ENCODE measurements at regions not wholly inside any gene's neighbourhood (a gene's known extent, or its start where the extent isn't known, plus 50 kb on each side); places are given as distances from the start of the nearest gene placed in this dataset.

DNA sequence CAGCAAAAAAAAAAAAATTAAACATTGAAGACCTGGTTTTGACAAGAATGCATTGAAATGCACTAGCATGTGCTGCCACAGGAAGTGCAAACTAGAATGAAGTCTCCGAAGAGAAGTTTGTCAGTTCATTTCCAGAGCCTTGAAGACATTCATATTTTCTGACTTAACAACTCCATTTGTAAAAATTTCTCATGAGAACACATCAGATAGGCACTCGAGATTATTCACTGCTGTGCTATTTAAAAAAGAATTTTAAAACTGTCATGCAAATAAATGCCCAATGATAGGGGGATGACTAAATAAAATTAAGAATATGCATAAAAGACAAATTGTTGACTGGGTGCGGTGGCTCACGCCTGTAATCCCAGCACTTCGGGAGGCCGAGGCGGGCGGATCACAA is 394.6 kb upstream of the JARID2 start:
- no peak for DNase-seq (ENCODE audit: low spot score)
- H2AFZ ChIP-seq (ENCODE audit: low read length): no peak overlapping the region
- H3K27ac ChIP-seq (replicated peaks; ENCODE audit: low read length): no peak overlapping the region
- no peak overlapping the region for H2BK15ac ChIP-seq (ENCODE audit: low read length)
- peaks cover 3 to 4% of the 10 kb centered on the region in 2 donors for H3K4me1 ChIP-seq (ENCODE audit: control insufficient read depth in 2 of 2, insufficient read depth in 1 of 2, low read depth in 1 of 2, low read length in 2 of 2)
- H3K9me3 ChIP-seq (replicated peaks in 1 of 2; ENCODE audit: control insufficient read depth in 2 of 2, insufficient read depth in 1 of 2, low read depth in 1 of 2, low read length in 2 of 2): no peaks in the 10 kb centered on the region
- H3K36me3 ChIP-seq (replicated peaks in 1 of 2; ENCODE audit: control insufficient read depth in 2 of 2, insufficient read depth in 2 of 2, low read length in 2 of 2): no peaks in the 10 kb centered on the region
- H3K4me2 ChIP-seq (ENCODE audit: insufficient read depth, low read length, poor library complexity, severe bottlenecking): no peak overlapping the region
- H3K27me3 ChIP-seq (ENCODE audit: control insufficient read depth in 3 of 3, insufficient read depth in 3 of 3, low read depth in 1 of 3, low read length in 3 of 3): no peaks in the 10 kb centered on the region
- no peak overlapping the region for H3K14ac ChIP-seq (ENCODE audit: low read length)
- H2AK5ac ChIP-seq (ENCODE audit: low read depth, low read length): no peak overlapping the region
- no peak overlapping the region for H3K18ac ChIP-seq (ENCODE audit: low read length)
- WGBS, 2 donors (ENCODE audit: extremely low coverage in 2 of 2, insufficient read length in 2 of 2, insufficient replicate concordance in 1 of 2): no CpG with 5 or more reads among the region's 8 CpGs
- no peak overlapping the region for H3K23ac ChIP-seq (ENCODE audit: low read depth, low read length, poor library complexity)
- H3K4ac ChIP-seq (ENCODE audit: low read length): no peak overlapping the region
- H4K8ac ChIP-seq (ENCODE audit: low read depth, low read length): no peak overlapping the region
- no peak overlapping the region for H2BK5ac ChIP-seq (ENCODE audit: low read length)
- H2BK120ac ChIP-seq (ENCODE audit: low read depth, low read length): no peak overlapping the region
- H3K9ac ChIP-seq (ENCODE audit: low read depth, low read length, poor library complexity): no peak overlapping the region
- H4K91ac ChIP-seq (ENCODE audit: low read depth, low read length, poor library complexity): no peak overlapping the region
- H3K79me1 ChIP-seq (ENCODE audit: low read depth, low read length): no peaks in the 10 kb centered on the region
- H3K4me3 ChIP-seq (ENCODE audit: low read length in 2 of 2): no peak overlapping the region
- no peak overlapping the region for H2BK12ac ChIP-seq (ENCODE audit: low read length)

DNA sequence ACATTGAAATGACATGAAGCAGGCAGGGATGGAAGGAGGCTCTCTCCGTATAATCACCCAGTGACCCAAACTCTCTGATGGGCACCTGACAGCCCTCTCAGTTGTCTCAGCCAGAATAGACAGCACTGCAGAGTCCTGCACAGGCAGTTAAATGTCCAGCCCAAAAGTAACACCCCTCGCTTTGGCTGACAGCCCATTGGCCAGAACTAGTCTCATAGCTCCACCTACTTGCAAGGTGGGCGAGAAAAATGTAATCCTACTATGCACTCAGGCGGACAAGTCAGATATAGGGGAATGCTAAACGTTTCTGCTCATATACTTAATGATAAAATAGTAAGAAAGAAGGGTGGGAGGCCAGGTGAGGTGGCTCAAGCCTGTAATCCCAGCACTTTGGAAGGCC is 393.5 kb upstream of the JARID2 start:
- WGBS, 2 donors (ENCODE audit: extremely low coverage in 2 of 2, insufficient read length in 2 of 2, insufficient replicate concordance in 1 of 2): no CpG with 5 or more reads among the region's 5 CpGs
- no peak overlapping the region for H4K91ac ChIP-seq (ENCODE audit: low read depth, low read length, poor library complexity)
- H2BK15ac ChIP-seq (ENCODE audit: low read length): no peak overlapping the region
- H3K4me2 ChIP-seq (ENCODE audit: insufficient read depth, low read length, poor library complexity, severe bottlenecking): no peak overlapping the region
- no peaks in the 10 kb centered on the region for H3K36me3 ChIP-seq (replicated peaks in 1 of 2; ENCODE audit: control insufficient read depth in 2 of 2, insufficient read depth in 2 of 2, low read length in 2 of 2)
- no peak overlapping the region for H2BK120ac ChIP-seq (ENCODE audit: low read depth, low read length)
- no peaks in the 10 kb centered on the region for H3K9me3 ChIP-seq (replicated peaks in 1 of 2; ENCODE audit: control insufficient read depth in 2 of 2, insufficient read depth in 1 of 2, low read depth in 1 of 2, low read length in 2 of 2)
- no peak overlapping the region for H2AFZ ChIP-seq (ENCODE audit: low read length)
- no peak overlapping the region for H3K9ac ChIP-seq (ENCODE audit: low read depth, low read length, poor library complexity)
- no peak overlapping the region for H3K4ac ChIP-seq (ENCODE audit: low read length)
- H2BK12ac ChIP-seq (ENCODE audit: low read length): peak overlapping the region; percentile 25
- H2BK5ac ChIP-seq (ENCODE audit: low read length): no peak overlapping the region
- H3K4me1 ChIP-seq (ENCODE audit: control insufficient read depth in 2 of 2, insufficient read depth in 1 of 2, low read depth in 1 of 2, low read length in 2 of 2): peaks cover 0 to 4% of the 10 kb centered on the region in 2 donors
- no peak overlapping the region for H3K23ac ChIP-seq (ENCODE audit: low read depth, low read length, poor library complexity)
- H3K27me3 ChIP-seq (ENCODE audit: control insufficient read depth in 3 of 3, insufficient read depth in 3 of 3, low read depth in 1 of 3, low read length in 3 of 3): no peaks in the 10 kb centered on the region
- no peak overlapping the region for H3K18ac ChIP-seq (ENCODE audit: low read length)
- H3K14ac ChIP-seq (ENCODE audit: low read length): no peak overlapping the region
- no peaks in the 10 kb centered on the region for H3K79me1 ChIP-seq (ENCODE audit: low read depth, low read length)
- no peak overlapping the region for H3K4me3 ChIP-seq (ENCODE audit: low read length in 2 of 2)
- no peak overlapping the region for H4K8ac ChIP-seq (ENCODE audit: low read depth, low read length)
- DNase-seq (ENCODE audit: low spot score): no peak
- H3K27ac ChIP-seq (replicated peaks; ENCODE audit: low read length): no peak overlapping the region
- no peak overlapping the region for H2AK5ac ChIP-seq (ENCODE audit: low read depth, low read length)

DNA sequence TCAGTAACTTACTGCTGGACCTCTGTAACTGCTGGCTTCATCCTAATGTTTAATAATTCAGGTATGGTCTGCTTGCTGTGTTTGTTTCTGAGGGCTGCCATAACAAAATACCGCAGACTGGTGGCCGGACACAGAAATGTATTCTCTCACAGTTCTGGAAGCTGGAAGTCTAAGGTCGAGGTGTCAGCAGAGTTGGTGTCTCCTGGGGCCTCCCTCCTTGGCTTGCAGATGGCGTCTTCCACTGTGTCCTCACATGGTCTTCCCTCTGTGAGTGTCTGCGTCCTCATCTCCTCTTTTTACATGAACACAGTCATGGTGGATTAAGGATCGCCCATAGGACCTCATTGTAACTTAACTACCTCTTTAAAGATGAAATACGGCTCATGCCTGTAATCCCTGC is 389.7 kb upstream of the JARID2 start:
- H4K8ac ChIP-seq (ENCODE audit: low read depth, low read length): no peak overlapping the region
- no peak overlapping the region for H2BK5ac ChIP-seq (ENCODE audit: low read length)
- H3K27ac ChIP-seq (replicated peaks; ENCODE audit: low read length): no peak overlapping the region
- no peak overlapping the region for H3K23ac ChIP-seq (ENCODE audit: low read depth, low read length, poor library complexity)
- H3K27me3 ChIP-seq (ENCODE audit: control insufficient read depth in 3 of 3, insufficient read depth in 3 of 3, low read depth in 1 of 3, low read length in 3 of 3): no peaks in the 10 kb centered on the region
- H2BK15ac ChIP-seq (ENCODE audit: low read length): no peak overlapping the region
- H3K14ac ChIP-seq (ENCODE audit: low read length): no peak overlapping the region
- no peak overlapping the region for H3K9ac ChIP-seq (ENCODE audit: low read depth, low read length, poor library complexity)
- no peak overlapping the region for H3K4me3 ChIP-seq (ENCODE audit: low read length in 2 of 2)
- no CpG with 5 or more reads among the region's 7 CpGs for WGBS, 2 donors (ENCODE audit: extremely low coverage in 2 of 2, insufficient read length in 2 of 2, insufficient replicate concordance in 1 of 2)
- H2AFZ ChIP-seq (ENCODE audit: low read length): no peak overlapping the region
- no peaks in the 10 kb centered on the region for H3K9me3 ChIP-seq (replicated peaks in 1 of 2; ENCODE audit: control insufficient read depth in 2 of 2, insufficient read depth in 1 of 2, low read depth in 1 of 2, low read length in 2 of 2)
- H2AK5ac ChIP-seq (ENCODE audit: low read depth, low read length): no peak overlapping the region
- H3K4ac ChIP-seq (ENCODE audit: low read length): no peak overlapping the region
- H2BK12ac ChIP-seq (ENCODE audit: low read length): no peak overlapping the region
- no peak overlapping the region for H3K18ac ChIP-seq (ENCODE audit: low read length)
- no peak for DNase-seq (ENCODE audit: low spot score)
- H3K36me3 ChIP-seq (replicated peaks in 1 of 2; ENCODE audit: control insufficient read depth in 2 of 2, insufficient read depth in 2 of 2, low read length in 2 of 2): no peaks in the 10 kb centered on the region
- no peaks in the 10 kb centered on the region for H3K4me1 ChIP-seq (ENCODE audit: control insufficient read depth in 2 of 2, insufficient read depth in 1 of 2, low read depth in 1 of 2, low read length in 2 of 2)
- no peak overlapping the region for H4K91ac ChIP-seq (ENCODE audit: low read depth, low read length, poor library complexity)
- H2BK120ac ChIP-seq (ENCODE audit: low read depth, low read length): no peak overlapping the region
- no peak overlapping the region for H3K4me2 ChIP-seq (ENCODE audit: insufficient read depth, low read length, poor library complexity, severe bottlenecking)
- no peaks in the 10 kb centered on the region for H3K79me1 ChIP-seq (ENCODE audit: low read depth, low read length)

DNA sequence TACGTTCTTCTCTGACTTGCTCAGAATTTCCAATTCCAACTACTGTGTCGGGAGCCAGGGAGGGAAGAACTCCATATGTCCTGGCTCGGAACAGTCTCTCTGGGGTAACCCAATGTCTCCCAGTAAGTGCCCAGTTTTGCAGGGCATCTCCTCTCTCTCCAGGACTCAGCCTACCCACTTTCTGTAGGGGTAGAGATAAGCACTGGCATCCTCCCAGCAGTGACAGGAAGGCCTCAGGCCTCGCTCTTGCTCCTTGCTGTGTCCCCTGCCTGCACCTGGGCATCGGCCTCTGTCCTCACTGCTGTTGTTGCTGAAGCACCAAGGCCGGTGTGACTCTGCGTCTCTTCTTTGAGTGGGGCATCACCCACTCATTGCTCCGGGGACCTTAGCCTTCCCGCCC is 388.9 kb upstream of the JARID2 start:
- Histone ChIP-seq H3K4me1 (ENCODE audit: control insufficient read depth in 2 of 2, insufficient read depth in 1 of 2, low read depth in 1 of 2, low read length in 2 of 2) (peaks cover 0 to 4% of the 10 kb centered on the region in 2 donors), H3K27ac (replicated peaks; ENCODE audit: low read length) (no peak overlapping the region), H2AFZ (ENCODE audit: low read length) (no peak overlapping the region), H3K79me1 (ENCODE audit: low read depth, low read length) (no peaks in the 10 kb centered on the region), H3K23ac (ENCODE audit: low read depth, low read length, poor library complexity) (peak overlapping the region; percentile 1), H4K91ac (ENCODE audit: low read depth, low read length, poor library complexity) (no peak overlapping the region), H3K4me3 (ENCODE audit: low read length in 2 of 2) (no peak overlapping the region), H3K27me3 (ENCODE audit: control insufficient read depth in 3 of 3, insufficient read depth in 3 of 3, low read depth in 1 of 3, low read length in 3 of 3) (no peaks in the 10 kb centered on the region), H2BK12ac (ENCODE audit: low read length) (no peak overlapping the region), H3K36me3 (replicated peaks in 1 of 2; ENCODE audit: control insufficient read depth in 2 of 2, insufficient read depth in 2 of 2, low read length in 2 of 2) (no peaks in the 10 kb centered on the region), H2BK15ac (ENCODE audit: low read length) (peak overlapping the region; percentile 84), H2BK5ac (ENCODE audit: low read length) (no peak overlapping the region), H3K4me2 (ENCODE audit: insufficient read depth, low read length, poor library complexity, severe bottlenecking) (no peak overlapping the region), H3K18ac (ENCODE audit: low read length) (peak overlapping the region; percentile 75), H3K9me3 (replicated peaks in 1 of 2; ENCODE audit: control insufficient read depth in 2 of 2, insufficient read depth in 1 of 2, low read depth in 1 of 2, low read length in 2 of 2) (no peaks in the 10 kb centered on the region), H3K14ac (ENCODE audit: low read length) (no peak overlapping the region), H3K9ac (ENCODE audit: low read depth, low read length, poor library complexity) (no peak overlapping the region), H4K8ac (ENCODE audit: low read depth, low read length) (no peak overlapping the region), H3K4ac (ENCODE audit: low read length) (no peak overlapping the region), H2AK5ac (ENCODE audit: low read depth, low read length) (peak overlapping the region; percentile 45), H2BK120ac (ENCODE audit: low read depth, low read length) (peak overlapping the region; percentile 56)
- no CpG with 5 or more reads among the region's 9 CpGs for WGBS, 2 donors (ENCODE audit: extremely low coverage in 2 of 2, insufficient read length in 2 of 2, insufficient replicate concordance in 1 of 2)
- no peak for DNase-seq (ENCODE audit: low spot score)
